GM18517 (cell line): ENCODE measurements at regions not wholly inside any gene's neighbourhood (a gene's known extent, or its start where the extent isn't known, plus 50 kb on each side); places are given as distances from the start of the nearest gene placed in this dataset.
"Not testable (repeated sequence)": the region's sequence is repeated elsewhere in the genome, so short reads cannot be mapped to it uniquely, and the experiment has no call there.

ENCODE experiments used
- ATAC-seq: cut with Tn5 transposase; IDR thresholded peaks from one replicate; pipeline ENCODE4 v1.9.1; 2021; ENCODE audit warnings: mild to moderate bottlenecking, moderate library complexity; ENCODE audit not compliant: unreplicated experiment

- ATAC-seq = no peak
Observed at GRCh38 chr6:37078814-37079213, 73.4 kb downstream of the FGD2 start.

- ATAC-seq = no peak
Observed at GRCh38 chr6:37081042-37081607, 75.7 kb downstream of the FGD2 start.

GRCh38 chr6:37082390-37083130, 77.1 kb downstream of the FGD2 start:
- no peak for ATAC-seq

GRCh38 chr6:37083243-37084138, 78.0 kb downstream of the FGD2 start:
- no peak for ATAC-seq

- ATAC-seq = not testable (repeated sequence)
Observed at GRCh38 chr6:37084665-37085064, 79.2 kb downstream of the FGD2 start.

GRCh38 chr6:37085198-37085597, 79.7 kb downstream of the FGD2 start:
- ATAC-seq = no peak

- ATAC-seq = no peak
Observed at GRCh38 chr6:37088897-37089296, 81.1 kb upstream of the PIM1 start.

GRCh38 chr6:37089783-37090182, 80.2 kb upstream of the PIM1 start:
- no peak for ATAC-seq

- ATAC-seq = not testable (repeated sequence)
Observed at GRCh38 chr6:37091104-37091503, 78.8 kb upstream of the PIM1 start.

GRCh38 chr6:37091586-37091985, 78.4 kb upstream of the PIM1 start:
- not testable (repeated sequence) for ATAC-seq

- ATAC-seq = no peak
Observed at GRCh38 chr6:37092923-37093727, 76.8 kb upstream of the PIM1 start.

GRCh38 chr6:37093728-37094069, 76.3 kb upstream of the PIM1 start:
- no peak for ATAC-seq

GRCh38 chr6:37095997-37096396, 74.0 kb upstream of the PIM1 start:
- ATAC-seq = no peak

- no peak for ATAC-seq
Observed at GRCh38 chr6:37097335-37097734, 72.6 kb upstream of the PIM1 start.

- ATAC-seq = no peak
Observed at GRCh38 chr6:37099442-37099841, 70.5 kb upstream of the PIM1 start.

GRCh38 chr6:37100745-37101144, 69.2 kb upstream of the PIM1 start:
- no peak for ATAC-seq

- no peak for ATAC-seq
Observed at GRCh38 chr6:37101991-37102298, 68.0 kb upstream of the PIM1 start.

- peak; percentile 81 for ATAC-seq
Observed at GRCh38 chr6:37102299-37103168, 67.4 kb upstream of the PIM1 start.

GRCh38 chr6:37103169-37104039, 66.5 kb upstream of the PIM1 start:
- ATAC-seq = no peak
